Amniotic epithelial cell (primary cell): ENCODE measurements at regions not wholly inside any gene's neighbourhood (a gene's known extent, or its start where the extent isn't known, plus 50 kb on each side); places are given as distances from the start of the nearest gene placed in this dataset.
A peak's percentile ranks its signal among the peaks of the same experiment; 100 is the strongest.

Experiments used
- DNase-seq: peaks from one replicate; pipeline ENCODE4 v3.0.0-alpha.2; 2010; ENCODE audit warnings: low read depth

DNA sequence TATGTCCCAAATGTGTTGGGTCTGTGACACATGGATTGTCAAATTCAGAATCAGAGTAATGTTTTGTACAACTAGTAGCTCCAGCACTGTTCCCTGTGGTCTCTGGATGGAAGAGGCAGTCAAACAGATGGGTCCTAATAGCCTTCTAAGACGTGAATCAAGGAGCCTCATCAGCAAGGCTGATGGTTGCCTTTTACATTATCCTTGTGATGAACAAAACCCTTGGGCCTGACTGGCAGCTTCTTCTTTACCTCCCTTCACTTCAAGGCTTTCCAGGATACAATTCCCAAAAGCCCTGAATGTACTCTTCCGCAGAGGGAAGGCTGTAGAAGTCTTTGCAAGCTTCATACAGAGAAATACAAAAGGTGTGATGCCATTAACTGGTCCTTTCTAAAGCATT, 633.3 kb downstream of the USP25 start:
- no peak for DNase-seq

DNA sequence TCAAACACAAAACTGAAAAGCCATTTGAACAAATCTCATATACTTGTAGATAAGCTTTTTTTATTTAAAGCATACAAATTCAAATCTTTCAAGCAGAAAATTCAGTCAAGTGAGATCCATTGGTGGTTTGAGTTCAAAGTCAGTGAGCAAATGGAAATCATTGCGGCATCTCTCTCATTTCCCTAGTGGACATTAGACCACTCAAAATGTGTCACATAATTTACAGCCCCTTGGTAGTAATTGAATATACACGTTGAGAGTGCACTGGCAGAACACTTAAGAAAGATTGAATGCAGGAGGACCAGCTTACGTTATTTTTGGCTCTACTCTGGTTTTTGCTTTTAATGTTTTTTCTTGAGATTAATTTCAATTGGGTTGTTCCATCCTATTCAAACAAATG, 633.7 kb downstream of the USP25 start:
- DNase-seq, result no peak

DNA sequence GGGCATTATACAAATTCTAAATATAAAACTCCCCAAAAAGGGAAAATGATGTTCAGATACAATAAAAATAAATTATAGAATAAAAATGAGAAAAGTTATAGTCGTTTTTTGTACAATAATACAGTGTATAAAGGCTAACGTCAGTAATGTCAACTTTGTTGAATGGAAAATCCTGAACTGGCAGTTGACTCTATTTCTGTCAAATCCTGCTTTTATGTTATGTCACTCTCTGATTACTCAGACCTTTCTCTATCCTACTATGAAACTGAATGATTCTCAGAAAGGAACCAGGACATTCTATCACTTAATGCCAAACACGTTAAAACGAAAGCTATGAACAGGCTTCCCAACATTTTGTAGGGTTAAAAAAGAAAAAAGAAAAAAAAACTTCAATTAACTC, 636.4 kb downstream of the USP25 start:
- no peak for DNase-seq

- DNase-seq, result no peak
These were observed 637.3 kb downstream of the USP25 start for GRCh38 chr21:16367079-16367478.

DNA sequence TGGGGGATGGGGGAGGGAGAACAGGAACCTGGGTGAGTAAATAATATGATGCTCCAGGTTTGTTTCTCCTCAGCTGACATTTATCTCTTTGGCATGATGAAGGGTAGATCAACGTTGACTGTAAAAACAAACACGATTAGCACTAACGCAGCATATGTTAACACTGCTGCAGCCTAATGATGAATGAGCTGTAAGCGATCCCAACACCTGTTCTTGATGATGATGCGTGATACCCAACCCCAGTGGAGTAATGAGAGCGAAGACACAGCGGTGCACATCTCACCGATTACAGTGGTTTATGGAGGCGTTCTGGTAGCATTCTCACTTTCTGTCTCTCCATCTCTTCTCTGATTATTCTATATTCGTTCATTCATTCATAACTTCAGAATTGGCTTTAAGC, 640.4 kb downstream of the USP25 start:
- DNase-seq, result no peak

DNA sequence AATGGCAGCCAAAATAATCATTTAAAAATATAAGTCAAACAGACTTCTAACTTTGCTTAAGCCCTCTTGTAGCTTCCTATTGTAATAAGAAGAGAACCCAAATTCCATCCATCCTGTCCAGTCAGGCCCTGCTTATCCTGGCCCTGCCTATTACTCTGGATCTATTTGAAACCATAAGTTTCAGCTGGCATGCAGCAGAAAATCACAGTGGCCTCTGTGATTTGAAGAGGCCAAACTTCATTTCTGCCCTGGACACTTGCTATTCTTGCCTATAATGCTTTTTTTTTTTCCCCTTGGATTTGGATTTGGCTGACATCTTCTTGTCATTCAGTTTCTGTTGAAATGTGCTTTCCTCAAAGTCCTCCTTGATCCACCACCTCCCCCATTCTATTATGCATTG, 642.8 kb downstream of the USP25 start:
- no peak for DNase-seq

DNA sequence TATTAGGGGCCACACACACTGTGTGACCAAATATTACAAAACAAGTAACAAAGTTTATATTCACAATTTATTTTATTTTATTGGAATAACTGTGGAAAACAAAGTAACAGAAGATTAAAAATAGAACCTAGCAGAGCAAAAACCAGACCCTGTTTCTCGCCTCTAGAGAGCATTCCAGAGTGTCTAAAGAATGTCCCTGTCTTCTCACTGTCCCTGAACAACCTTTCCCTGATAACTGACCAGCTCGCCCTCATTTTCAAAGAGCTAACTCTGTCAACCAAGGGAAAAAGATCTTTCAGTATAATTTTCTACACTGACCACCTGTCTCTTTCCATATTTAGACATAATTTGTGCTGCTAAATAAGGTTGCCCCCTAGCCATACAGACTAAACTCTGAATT, 646.9 kb downstream of the USP25 start:
- DNase-seq, result no peak

- DNase-seq, result peak; percentile 1
These were observed 647.4 kb downstream of the USP25 start for GRCh38 chr21:16377120-16377658.

DNA sequence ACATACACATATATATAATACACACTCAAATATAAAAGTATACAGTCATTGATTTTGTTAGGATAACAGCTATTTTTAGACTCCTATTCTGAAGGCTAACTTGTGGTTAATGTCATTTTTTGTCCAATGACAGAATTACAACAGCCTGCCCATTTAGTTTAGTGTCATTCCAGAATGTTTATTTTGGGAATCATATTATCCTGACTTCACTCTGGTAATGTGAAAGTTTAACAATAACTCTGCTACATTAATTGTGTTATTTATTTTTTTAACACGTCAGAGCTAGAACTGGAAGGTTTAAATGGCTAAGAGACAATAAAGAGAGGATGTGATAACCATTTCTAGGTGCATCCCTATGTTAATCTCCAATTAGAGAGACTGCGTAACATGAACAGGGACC, 648.1 kb downstream of the USP25 start:
- no peak for DNase-seq

DNA sequence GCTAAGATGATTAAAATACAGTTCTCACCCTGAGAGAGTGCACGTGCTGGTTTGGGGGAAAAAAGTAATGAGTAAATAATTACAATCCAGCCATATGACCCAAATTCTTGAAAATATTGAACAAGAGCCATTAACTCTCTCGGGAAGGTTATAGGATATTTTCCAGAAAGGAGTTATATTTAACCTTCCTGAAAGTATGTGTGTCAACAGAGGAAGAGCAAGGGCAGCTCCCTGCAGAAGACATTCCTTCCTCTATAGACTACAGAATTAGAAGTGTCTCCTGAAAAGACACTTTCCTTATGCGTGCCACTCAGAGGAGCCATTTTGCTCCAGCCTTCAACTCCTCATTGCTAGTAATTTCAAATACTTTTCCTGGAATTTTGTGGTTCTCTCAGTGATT, 648.7 kb downstream of the USP25 start:
- no peak for DNase-seq

DNA sequence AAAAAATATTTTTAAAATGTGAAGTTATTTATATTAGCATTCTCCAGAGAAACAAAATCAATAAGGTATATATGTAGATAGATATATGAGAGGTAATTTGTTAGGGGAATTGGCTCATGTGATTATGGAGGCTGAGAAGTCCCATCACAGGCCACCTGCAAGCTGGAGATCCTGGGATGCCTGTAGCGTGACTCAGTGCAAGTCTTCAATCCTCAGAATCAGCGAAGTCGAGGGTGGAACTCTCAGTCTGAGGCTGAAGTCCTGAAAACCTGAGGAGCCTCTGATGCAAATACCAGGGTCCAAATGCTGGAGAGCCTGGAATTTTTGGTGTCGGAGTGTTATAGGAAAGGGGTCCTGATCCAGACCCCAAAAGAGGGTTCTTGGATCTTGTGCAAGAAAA, 658.5 kb downstream of the USP25 start:
- DNase-seq, result no peak

DNA sequence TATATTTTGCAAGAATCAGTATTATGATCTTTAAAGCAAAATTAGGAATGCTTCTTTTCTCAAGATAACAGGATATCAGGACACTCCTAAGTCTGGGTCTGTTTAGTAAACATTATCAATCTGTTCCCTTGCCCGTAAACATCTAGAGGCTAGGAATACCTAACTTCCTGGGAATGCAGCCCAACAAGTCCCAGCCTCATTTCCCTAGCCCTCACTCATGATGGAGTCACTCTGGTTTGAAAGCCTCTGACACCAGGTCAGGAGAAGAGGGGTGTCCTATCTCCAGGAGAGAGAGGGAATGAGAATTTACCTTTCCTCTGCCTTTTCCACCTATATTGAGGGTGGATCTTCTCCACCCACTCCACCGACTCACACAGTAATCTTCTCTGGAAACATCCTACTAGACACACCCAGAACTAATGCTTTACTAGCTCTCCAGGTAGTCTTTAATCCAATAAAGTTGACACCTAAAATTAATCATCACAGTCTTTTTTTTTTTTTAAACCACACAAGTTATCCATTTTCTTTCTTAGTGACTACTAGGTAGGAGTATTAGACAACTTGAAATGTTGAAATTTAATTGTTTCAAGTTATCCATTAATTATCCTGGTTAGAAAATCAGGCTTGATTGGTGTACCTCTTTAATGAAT, 659.3 kb downstream of the USP25 start:
- DNase-seq, result no peak

DNA sequence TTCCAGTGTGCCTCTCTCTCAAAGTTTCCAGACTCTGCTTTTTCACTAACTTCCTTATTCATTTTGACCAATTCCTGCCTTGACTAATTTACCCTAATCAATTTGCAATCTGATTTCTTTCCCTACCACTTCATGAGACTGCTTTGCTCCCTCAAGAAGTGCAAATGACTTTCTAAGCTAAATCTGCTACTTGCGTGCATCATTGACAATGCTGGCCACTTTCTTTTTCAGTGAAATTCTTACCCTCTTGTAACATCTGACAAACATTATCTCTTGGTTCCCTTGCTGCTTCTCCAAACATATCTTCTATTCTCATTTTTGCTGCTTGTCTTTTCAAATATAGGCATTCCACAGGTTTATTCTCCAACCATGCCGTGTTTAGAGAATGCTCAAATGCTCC, 659.9 kb downstream of the USP25 start:
- DNase-seq, result no peak

DNA sequence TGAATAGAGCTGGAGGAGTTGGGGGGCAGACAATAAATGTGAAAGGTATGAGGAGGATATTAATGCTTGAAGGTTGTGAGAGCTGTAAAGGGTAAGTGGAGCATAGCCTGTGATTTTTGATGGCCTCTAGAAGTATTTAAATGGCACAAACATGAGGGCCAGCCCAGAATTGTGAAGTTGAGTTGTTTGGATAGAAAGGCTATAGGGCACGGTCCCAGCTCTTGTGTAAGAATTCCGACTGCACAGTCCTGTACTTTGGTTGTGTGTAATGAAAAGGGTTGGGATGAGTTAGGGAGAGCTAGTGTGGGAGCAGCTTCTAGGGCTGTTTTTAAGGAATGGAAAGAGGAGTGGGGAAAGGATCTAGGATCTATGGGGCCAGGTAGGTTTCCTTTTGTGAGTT, 665.5 kb downstream of the USP25 start:
- no peak for DNase-seq

DNA sequence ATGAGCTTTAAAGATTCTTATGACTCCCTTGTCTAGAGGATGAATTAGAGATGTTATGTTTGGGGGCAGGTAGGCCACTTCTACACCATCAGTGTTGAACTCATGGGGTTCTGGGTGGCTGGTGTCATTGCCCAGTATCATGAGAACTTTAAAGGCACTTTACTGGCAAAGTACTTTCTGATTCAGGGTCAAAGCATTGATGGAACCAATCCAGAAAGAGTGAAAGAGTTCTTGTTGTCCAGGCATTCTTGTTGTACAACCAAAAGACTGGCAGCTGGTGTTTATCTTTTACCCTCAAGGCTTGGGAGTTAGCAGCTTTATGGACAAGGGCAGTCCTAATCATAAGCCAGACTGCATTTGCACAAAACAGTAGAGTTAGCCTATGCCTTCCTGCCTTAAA, 673.0 kb downstream of the USP25 start:
- DNase-seq, result no peak

DNA sequence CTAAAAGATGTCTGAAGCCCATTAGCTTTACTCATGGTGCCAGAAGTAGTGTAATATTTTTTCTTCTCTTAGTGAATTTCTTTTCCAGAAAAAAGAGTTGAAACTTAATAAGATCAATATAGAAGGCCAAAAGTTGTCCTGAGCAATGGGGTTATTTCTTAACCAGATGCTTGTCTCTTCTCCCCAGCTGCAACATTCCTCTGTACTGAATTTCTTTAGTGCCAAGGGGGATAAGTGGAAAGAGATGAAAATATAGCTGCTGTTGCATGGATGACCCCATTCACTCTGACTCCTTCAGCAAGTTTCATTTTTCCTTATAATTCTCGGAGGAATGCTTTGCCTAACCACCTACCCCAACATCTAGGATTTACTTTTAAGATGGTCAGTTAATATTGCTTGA, 675.0 kb downstream of the USP25 start:
- DNase-seq, result no peak

DNA sequence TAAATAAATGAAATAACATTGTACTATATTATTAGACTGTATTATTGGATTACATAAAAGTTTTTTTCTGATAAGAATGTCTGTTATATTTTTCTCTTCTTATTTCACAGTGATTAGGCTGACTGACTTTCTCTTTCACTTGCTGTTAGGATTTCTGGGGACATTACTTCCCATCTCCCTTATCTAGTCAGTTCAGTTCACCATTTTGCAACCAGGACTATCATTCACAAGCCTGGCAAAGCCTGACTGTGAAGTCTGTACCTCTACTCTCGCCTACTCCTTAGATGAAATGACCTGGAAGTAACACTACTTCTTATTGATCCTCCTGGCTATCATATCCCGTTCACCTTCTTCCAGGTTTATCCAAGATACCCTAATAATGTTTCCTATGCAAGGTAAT, 676.6 kb downstream of the USP25 start:
- DNase-seq, result no peak

GRCh38 chr21:16407403-16408240, 677.8 kb downstream of the USP25 start:
- no peak for DNase-seq

GRCh38 chr21:16408280-16408679, 678.5 kb downstream of the USP25 start:
- no peak for DNase-seq

DNA sequence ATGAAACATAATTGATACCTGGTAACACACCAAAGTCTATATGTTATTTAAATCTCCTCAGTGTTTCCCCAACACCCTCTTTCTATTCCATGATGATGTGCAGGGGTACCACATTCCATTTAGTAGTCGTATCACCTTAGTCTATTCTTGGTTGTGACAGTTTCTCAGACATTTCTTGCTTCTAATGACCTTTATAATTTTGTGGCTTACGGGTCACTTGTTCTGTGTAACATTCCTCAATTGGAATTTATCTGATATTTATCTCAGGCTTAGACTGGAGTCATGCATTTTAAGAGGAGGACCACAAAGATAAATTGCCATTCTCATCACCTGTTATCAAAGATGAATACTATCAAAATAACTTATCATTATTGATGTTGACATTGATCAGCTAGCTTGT, 679.6 kb downstream of the USP25 start:
- DNase-seq, result no peak

GRCh38 chr21:16418226-16418625, 688.4 kb downstream of the USP25 start:
- no peak for DNase-seq

GRCh38 chr21:16418642-16419041, 688.9 kb downstream of the USP25 start:
- DNase-seq, result no peak

- DNase-seq, result no peak
These were observed 689.6 kb downstream of the USP25 start for GRCh38 chr21:16419188-16419921.
